Thyroid gland (tissue), 4 donors: ENCODE measurements at regions not wholly inside any gene's neighbourhood (a gene's known extent, or its start where the extent isn't known, plus 50 kb on each side); places are given as distances from the start of the nearest gene placed in this dataset.
"Not testable (repeated sequence)": the region's sequence is repeated elsewhere in the genome, so short reads cannot be mapped to it uniquely, and the experiment has no call there.

Experiments
- DNase-seq, 2 donors: peaks; one replicate each; pipeline ENCODE4 v3.0.0-alpha.2; 2019
- H3K27ac ChIP-seq, 3 donors: fragments of 200-600 bp; sonication (generic); 1 replicate in 2 of 3; 2 replicates in 1 of 3; pipeline ENCODE4 v1.5.1; 2016 to 2019; ENCODE audit warnings: mild to moderate bottlenecking in 1 of 3, moderate library complexity in 1 of 3
- H3K27me3 ChIP-seq: fragments of 200-600 bp; sonication (generic); one replicate; pipeline ENCODE4 v1.5.1; 2019
- H3K36me3 ChIP-seq, 2 donors: fragments of 200-600 bp; sonication (generic); one replicate each; pipeline ENCODE4 v1.5.1; 2016 to 2019
- H3K4me1 ChIP-seq, 2 donors: fragments of 200-600 bp; sonication (generic); one replicate each; pipeline ENCODE4 v1.5.1; 2017 to 2019
- H3K4me3 ChIP-seq, 3 donors: fragments of 200-600 bp; sonication (generic); replicated peaks in 1 of 3; 1 replicate in 2 of 3; 2 replicates in 1 of 3; pipeline ENCODE4 v1.5.1; 2016; ENCODE audit warnings: mild to moderate bottlenecking in 1 of 3
- H3K9me3 ChIP-seq: fragments of 200-600 bp; sonication (generic); one replicate; pipeline ENCODE4 v1.5.1; 2017
- POLR2A ChIP-seq, 2 donors: fragments of 450-650 bp; IDR thresholded peaks; one replicate each; pipeline ENCODE4 v1.6.1; 2017; ENCODE audit warnings: antibody characterized with exemption in 2 of 2, mild to moderate bottlenecking in 2 of 2, moderate library complexity in 1 of 2
- WGBS, 2 donors: methylation state at CpG; one replicate each; pipeline ENCODE4 v1.1.5; 2017; 5-methylcytosine and 5-hydroxymethylcytosine counted together
- intact Hi-C: fragments of 100-400 bp; cut with DNase I; formaldehyde crosslinking; loops from one replicate; pipeline ENCODE4 v1.15.1; 2023
- TF ChIP-seq, protein P1 (sequence below), 6 experiments: fragments of 200-600 bp in 3 of 6; fragments of 450-650 bp in 3 of 6; sonication (generic) in 3 of 6; IDR thresholded peaks; one replicate each; pipeline ENCODE4 v1.5.1; 2016 to 2019; ENCODE audit warnings: antibody characterized with exemption in 6 of 6, mild to moderate bottlenecking in 2 of 6, inconsistent platforms in 1 of 6, moderate library complexity in 1 of 6

DNA sequence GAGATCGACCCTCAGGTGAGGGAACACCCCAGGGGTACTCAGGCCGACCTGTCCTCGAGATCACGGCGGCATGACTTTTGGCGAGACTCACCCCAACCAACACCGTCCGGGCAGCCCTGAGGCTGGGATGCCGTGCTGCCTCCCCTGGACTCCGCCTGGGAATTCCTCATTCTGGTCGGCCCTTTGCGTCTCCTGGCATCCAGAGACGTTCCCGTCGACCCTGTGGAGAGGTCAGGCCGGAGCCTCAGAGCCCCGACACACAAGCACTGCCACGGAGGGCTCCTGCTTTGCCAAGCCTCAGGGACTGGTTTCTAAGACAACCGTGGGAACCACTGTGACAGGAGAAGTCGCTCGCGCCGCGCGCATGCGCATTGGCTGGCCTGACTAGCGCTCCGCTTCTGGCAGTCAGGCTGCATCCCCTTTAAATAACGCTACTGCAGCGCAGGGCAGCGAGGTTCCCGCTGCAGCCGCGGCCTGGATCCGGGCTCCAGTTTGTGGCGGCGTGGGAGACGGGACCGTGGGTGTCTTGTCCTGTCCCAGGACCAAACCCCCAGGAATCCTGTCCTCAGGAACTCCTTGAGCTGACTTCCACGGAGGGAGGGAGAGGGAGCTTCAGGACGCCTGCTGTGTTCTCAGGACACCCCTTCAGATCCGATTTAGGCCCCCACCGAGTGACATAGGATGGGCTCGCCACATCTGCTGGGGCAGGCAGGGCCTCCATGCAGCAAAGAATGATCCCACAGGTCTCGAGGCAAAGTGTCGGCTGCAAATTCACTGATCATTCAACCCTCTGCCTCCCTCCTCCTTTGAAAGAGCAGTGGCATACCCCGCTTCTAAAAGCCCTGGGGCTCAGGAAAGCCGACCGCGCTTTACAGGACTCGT is 163.2 kb upstream of the ZNF337 start:
- Histone ChIP-seq H3K27ac (no peak overlapping the region), H3K27me3 (no peaks in the 10 kb centered on the region), H3K4me1 (peaks cover 18 to 43% of the 10 kb centered on the region in 2 donors), H3K4me3 (peak overlapping the region in 1 of 3 donors; percentile 5), H3K36me3 (no peaks in the 10 kb centered on the region), H3K9me3 (no peaks in the 10 kb centered on the region)
- intact Hi-C loops = no loop called here
- peak; percentile 81 to 85 for DNase-seq
- TF ChIP-seq, protein P1, sequence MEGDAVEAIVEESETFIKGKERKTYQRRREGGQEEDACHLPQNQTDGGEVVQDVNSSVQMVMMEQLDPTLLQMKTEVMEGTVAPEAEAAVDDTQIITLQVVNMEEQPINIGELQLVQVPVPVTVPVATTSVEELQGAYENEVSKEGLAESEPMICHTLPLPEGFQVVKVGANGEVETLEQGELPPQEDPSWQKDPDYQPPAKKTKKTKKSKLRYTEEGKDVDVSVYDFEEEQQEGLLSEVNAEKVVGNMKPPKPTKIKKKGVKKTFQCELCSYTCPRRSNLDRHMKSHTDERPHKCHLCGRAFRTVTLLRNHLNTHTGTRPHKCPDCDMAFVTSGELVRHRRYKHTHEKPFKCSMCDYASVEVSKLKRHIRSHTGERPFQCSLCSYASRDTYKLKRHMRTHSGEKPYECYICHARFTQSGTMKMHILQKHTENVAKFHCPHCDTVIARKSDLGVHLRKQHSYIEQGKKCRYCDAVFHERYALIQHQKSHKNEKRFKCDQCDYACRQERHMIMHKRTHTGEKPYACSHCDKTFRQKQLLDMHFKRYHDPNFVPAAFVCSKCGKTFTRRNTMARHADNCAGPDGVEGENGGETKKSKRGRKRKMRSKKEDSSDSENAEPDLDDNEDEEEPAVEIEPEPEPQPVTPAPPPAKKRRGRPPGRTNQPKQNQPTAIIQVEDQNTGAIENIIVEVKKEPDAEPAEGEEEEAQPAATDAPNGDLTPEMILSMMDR (IDR thresholded peaks at IDR 0.05) = no peak
- no peak for TF ChIP-seq POLR2A (IDR thresholded peaks at IDR 0.05)
- 15 to 35% methylated on average over 25 to 50 of the region's 51 CpGs for WGBS, 2 donors

DNA sequence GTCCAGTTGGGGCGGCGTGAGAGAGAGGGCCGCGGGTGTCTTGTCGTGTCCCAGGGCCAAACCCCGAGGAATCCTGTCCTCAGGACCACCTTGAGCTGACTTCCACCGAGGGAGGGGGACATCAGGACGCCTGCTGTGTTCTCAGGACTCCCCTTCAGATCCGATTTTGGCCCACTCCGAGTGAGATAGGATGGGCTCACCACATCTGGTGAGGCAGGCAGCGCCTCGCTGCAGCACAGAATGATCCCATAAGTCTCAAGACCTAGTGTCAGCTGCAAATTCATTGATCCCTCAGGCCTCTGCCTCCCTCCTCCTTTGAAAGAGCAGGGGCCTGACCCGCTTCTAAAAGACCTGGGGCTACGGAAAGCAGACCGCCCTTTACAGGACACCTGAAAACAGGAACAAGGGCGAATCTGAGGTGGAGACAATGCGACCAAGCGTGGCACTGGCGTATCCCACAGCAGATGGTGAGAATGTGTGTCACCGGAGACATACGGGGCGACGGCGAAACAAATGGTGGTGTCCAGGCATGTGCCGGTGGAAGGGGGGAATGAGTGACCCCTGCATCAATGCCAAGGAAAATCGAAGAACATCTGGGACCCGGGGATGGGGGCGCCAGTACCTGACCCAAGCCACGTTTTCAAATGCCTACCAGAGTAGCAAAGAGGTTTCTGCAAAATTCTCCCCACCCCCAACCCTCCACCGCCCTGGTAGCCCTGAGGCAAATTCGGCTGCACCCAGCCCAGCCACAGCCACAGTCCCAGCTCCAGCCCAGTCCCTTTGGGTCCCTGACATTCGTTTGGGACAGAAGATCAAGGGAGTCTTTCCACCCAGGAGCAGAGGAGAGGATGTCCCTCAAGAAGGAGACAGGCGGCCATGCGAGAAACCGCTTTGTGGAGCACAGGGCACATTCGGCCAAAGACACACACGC is 162.1 kb upstream of the ZNF337 start:
- TF ChIP-seq, protein P1 (IDR thresholded peaks at IDR 0.05) = no peak
- Histone ChIP-seq H3K36me3 (no peaks in the 10 kb centered on the region), H3K4me3 (no peak overlapping the region), H3K27me3 (no peaks in the 10 kb centered on the region), H3K9me3 (no peaks in the 10 kb centered on the region), H3K4me1 (peaks cover 16 to 32% of the 10 kb centered on the region in 2 donors), H3K27ac (no peak overlapping the region)
- intact Hi-C loops = no loop called here
- DNase-seq = no peak
- 68 to 85% methylated on average over 25 to 33 of the region's 37 CpGs for WGBS, 2 donors

DNA sequence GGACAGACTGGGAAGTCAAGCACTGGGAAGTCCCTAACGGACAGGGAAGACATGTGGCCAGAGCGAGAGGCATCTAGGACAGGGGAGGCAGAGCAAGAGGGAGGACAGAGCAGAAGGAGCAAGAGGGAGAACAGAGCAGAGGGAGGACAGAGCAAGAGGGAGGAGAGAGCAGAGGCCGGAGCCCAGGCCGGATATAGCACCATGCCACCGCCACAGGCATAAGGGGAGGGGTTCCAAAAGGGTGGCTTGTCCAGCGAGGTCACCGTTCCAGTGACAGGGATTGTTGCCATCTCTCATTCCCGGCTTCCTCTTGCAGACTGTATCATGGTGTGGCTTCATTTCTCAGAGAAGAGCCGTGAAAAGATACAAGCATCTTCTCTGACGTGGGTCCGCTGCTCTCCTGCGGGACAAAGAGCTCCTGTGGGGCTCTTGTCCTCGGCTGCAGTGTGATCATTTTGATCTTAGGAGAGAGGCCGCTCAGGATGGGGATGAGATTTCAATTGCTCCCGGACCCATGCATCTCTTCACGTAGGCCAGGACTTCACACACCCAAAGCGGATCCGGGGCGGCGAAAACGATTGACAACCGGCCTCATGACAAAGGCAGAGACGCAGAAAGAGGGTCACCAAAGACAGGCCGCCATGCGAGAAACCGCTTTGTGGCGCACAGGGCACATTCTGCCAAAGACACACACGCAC is 160.6 kb upstream of the ZNF337 start:
- H3K9me3 ChIP-seq, H3K36me3 ChIP-seq, H3K4me3 ChIP-seq, intact Hi-C loops, DNase-seq, H3K27me3 ChIP-seq, H3K27ac ChIP-seq: not testable (repeated sequence)
- H3K4me1 ChIP-seq = peaks cover 6 to 20% of the 10 kb centered on the region in 2 donors
- 92% methylated on average over 28 of the region's 28 CpGs for WGBS, 2 donors

DNA sequence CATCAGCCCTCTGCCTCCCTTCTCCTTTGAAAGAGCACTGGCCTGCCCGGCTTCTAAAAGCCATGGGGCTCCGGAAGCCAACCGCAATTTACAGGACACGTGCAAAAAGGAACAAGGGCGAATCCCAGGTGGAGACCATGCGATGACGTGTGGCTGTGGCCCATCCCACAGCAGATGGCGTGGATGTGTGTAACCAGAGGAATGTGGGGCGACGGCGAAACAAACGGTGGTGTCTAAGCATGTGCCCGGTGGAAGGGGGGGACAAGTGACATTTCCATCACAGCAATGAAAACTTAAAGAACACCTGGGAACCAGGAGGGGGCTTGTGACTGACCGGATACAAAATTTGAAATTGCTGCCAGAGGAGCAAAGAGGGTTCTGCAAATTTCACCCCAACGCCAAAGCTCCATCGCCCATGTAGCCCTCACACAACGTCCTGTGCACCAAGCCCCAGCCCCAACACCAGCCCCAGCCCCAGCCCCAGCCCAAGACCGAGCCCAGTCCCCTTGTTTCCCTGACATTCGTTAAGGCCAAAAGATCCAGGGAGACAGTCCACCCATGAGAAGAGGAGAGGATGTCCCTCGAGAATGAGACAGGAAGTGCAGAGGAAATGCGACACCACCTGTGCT is 159.7 kb upstream of the ZNF337 start:
- WGBS, 2 donors = 92 to 93% methylated on average over 21 of the region's 21 CpGs
- no peaks in the 10 kb centered on the region for H3K36me3 ChIP-seq
- no peak for TF ChIP-seq POLR2A (IDR thresholded peaks at IDR 0.05)
- no peak for DNase-seq
- H3K9me3 ChIP-seq = no peaks in the 10 kb centered on the region
- intact Hi-C loops = no loop called here
- H3K4me1 ChIP-seq = peaks cover 0 to 14% of the 10 kb centered on the region in 2 donors
- no peak overlapping the region for H3K4me3 ChIP-seq
- no peak overlapping the region for H3K27ac ChIP-seq
- no peaks in the 10 kb centered on the region for H3K27me3 ChIP-seq

DNA sequence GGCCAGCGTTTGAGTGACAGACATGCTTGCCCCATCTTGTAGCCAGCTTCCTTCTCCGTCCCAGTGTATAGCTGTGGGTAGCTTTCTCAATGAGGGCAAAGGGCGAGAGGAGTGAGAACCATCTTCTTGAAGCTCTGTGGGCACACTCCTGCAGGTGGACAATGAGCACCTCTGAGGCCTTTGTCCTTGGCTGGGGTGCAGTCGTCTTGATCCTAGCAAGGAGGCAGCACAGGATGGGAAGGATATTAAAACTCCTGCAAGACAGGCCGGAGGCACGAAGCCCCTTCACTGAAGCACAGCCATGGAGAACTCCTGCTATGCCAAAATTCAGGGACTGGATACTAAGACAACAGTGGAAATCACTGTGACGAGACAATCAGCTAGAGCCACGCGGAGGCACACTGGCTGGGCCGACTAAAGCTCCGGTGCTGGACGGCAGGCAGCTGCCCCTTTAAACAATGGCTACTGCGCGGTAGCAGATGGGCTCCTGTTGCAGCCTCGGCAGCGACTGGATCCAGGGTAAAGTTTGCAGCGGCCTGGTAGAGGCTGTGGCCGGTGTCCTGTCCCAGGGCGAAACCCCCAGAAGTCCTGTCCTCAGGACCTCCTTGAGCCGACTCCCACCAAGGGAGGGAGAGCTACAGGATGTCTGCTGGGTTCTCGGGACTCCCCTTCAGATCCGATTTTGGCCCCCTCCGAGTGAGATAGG is 159.0 kb upstream of the ZNF337 start:
- H3K27ac ChIP-seq, H3K9me3 ChIP-seq, H3K4me3 ChIP-seq, DNase-seq, H3K27me3 ChIP-seq, H3K36me3 ChIP-seq, intact Hi-C loops: not testable (repeated sequence)
- peaks cover 0 to 11% of the 10 kb centered on the region in 2 donors for H3K4me1 ChIP-seq
- WGBS, 2 donors = 96% methylated on average over 12 to 19 of the region's 23 CpGs

DNA sequence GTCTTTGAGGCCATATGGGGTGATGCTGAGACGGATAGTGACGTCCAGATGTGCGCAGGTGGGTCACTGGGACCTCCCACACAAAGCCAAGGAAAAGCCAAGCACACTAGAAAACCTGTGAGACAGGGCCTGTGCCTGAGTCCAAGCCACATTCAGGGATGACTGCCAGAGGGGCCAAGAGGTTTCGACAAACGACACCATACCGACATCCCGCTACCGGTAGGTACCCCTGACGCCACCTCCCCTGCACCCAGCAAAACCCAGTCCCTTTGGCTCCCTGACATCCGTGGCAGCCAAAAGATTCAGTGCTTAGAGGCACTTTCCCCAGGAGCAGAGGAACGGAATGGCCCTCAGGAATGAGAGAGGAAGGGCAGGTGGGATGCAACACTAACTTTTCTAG is 158.0 kb upstream of the ZNF337 start:
- H3K27me3 ChIP-seq, H3K36me3 ChIP-seq, DNase-seq, H3K4me1 ChIP-seq, intact Hi-C loops, H3K9me3 ChIP-seq, H3K27ac ChIP-seq: not testable (repeated sequence)
- 96 to 99% methylated on average over 11 of the region's 11 CpGs for WGBS, 2 donors
- H3K4me3 ChIP-seq = peak overlapping the region in 1 of 3 donors; percentile 49
